HG03095 (cell line): ENCODE measurements at regions not wholly inside any gene's neighbourhood (a gene's known extent, or its start where the extent isn't known, plus 50 kb on each side); places are given as distances from the start of the nearest gene placed in this dataset.
A peak's percentile ranks its signal among the peaks of the same experiment; 100 is the strongest.
"Not testable (repeated sequence)": the region's sequence is repeated elsewhere in the genome, so short reads cannot be mapped to it uniquely, and the experiment has no call there.

Experiments
- ATAC-seq: cut with Tn5 transposase; IDR thresholded peaks from one replicate; pipeline ENCODE4 v1.9.1; 2021; ENCODE audit warnings: moderate library complexity; ENCODE audit not compliant: unreplicated experiment

- no peak for ATAC-seq
Observed at GRCh38 chr14:34051966-34052657, 101.2 kb upstream of the EGLN3 start.

- no peak for ATAC-seq
Observed at GRCh38 chr14:34050606-34051005, 99.7 kb upstream of the EGLN3 start.

- no peak for ATAC-seq
Observed at GRCh38 chr14:34049790-34050189, 98.9 kb upstream of the EGLN3 start.

- not testable (repeated sequence) for ATAC-seq
Observed at GRCh38 chr14:34049187-34049586, 98.3 kb upstream of the EGLN3 start.

- ATAC-seq, result no peak
Observed at GRCh38 chr14:34046799-34047520, 96.1 kb upstream of the EGLN3 start.

- ATAC-seq, result no peak
Observed at GRCh38 chr14:34044666-34045306, 93.9 kb upstream of the EGLN3 start.

GRCh38 chr14:34044373-34044637 is 93.4 kb upstream of the EGLN3 start:
- ATAC-seq, result no peak

- ATAC-seq, result peak; percentile 87
Observed at GRCh38 chr14:34043627-34044372, 92.9 kb upstream of the EGLN3 start.

GRCh38 chr14:34041220-34041619 is 90.3 kb upstream of the EGLN3 start:
- no peak for ATAC-seq

GRCh38 chr14:34040766-34041165 is 89.9 kb upstream of the EGLN3 start:
- ATAC-seq, result no peak

GRCh38 chr14:34039428-34040047 is 88.7 kb upstream of the EGLN3 start:
- no peak for ATAC-seq

GRCh38 chr14:34038358-34039057 is 87.6 kb upstream of the EGLN3 start:
- no peak for ATAC-seq

- ATAC-seq, result no peak
Observed at GRCh38 chr14:34036319-34036766, 85.5 kb upstream of the EGLN3 start.

- ATAC-seq, result no peak
Observed at GRCh38 chr14:34035934-34036250, 85.0 kb upstream of the EGLN3 start.

- no peak for ATAC-seq
Observed at GRCh38 chr14:34035177-34035933, 84.5 kb upstream of the EGLN3 start.

GRCh38 chr14:34034447-34035176 is 83.7 kb upstream of the EGLN3 start:
- ATAC-seq, result no peak

GRCh38 chr14:34032720-34033119 is 81.8 kb upstream of the EGLN3 start:
- ATAC-seq, result no peak

- no peak for ATAC-seq
Observed at GRCh38 chr14:34030864-34031263, 80.0 kb upstream of the EGLN3 start.

- no peak for ATAC-seq
Observed at GRCh38 chr14:34029921-34030334, 79.1 kb upstream of the EGLN3 start.
